Glomerular endothelial cell (primary cell): ENCODE measurements at regions not wholly inside any gene's neighbourhood (a gene's known extent, or its start where the extent isn't known, plus 50 kb on each side); places are given as distances from the start of the nearest gene placed in this dataset.

Experiments
- DNase-seq: peaks from one replicate; pipeline ENCODE4 v3.0.0-alpha.2; 2011; ENCODE audit warnings: low read depth, low spot score; ENCODE audit errors: extremely low read depth

DNA sequence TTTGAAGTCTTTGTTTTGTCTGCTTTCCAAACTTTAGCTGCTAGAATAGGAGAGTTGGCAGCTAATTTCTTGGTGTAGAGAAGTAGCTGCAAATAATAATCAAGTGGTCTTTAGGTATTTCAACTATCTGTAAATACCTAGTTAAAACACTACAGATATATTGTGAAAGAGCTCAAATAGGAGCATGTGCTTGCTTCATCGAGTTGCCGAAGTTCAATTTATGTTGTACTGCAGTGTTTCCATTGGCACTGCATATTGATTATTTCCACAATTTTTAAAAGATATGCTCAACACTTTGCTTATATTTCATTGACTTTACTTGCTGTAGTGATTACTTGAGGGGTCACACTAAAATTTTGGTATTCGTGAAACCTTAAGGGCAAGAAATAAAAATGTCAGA is 131.6 kb upstream of the BMP4 start:
- DNase-seq: no peak

DNA sequence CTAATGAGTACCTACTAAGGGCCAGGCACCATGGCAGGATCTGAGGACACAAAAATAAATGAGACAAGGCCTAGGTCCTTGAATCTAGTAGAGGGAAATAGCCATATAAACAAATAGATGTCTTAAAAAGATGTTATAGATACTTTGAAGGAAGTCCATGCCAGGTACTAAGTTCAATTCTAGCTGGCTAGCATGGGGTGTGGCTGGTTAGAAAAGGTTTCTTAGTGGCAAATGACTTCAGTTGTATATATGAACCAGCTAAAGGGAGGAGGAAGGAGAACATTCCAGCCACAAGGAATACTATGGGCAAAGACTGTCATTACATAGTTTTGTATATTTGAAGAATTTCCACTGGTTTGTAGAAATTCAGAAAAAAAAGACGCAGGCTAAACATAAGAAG is 133.6 kb upstream of the BMP4 start:
- no peak for DNase-seq

DNA sequence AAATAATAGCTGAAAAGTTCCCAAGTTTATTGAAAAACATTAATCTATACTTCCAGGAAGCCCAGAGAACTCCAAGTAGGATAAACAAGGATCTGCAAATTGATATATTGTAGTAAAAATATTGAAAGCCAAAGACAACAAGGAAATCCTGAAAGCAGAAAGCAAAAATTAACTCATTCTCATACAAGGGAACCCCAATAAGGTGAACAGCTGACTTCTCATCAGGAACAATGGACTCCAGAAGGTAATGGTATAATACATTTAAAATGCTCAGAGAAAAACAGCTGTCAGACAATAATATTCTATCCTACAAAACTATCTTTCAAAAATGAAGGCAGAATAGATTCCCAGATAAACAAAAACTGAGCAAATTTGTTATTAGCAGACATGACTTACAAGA is 138.1 kb upstream of the BMP4 start:
- no peak for DNase-seq

DNA sequence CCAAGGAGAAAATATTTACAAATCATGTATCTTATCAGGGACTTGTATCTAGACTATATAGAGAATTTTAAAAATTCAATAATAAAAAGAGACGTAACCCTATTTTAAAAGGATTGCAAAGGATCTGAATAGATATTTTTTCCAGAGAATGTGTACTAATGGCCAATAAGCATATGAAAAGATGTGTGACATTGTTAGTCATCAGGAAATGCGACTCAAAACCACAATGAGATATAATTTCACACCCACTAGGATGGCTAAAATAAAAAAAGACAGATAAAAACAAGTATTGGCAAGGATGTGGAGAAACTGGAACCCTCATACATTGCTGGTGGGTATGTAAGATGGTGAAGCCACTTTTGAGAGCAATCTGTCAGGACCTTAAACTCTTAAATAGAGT is 141.9 kb upstream of the BMP4 start:
- no peak for DNase-seq

DNA sequence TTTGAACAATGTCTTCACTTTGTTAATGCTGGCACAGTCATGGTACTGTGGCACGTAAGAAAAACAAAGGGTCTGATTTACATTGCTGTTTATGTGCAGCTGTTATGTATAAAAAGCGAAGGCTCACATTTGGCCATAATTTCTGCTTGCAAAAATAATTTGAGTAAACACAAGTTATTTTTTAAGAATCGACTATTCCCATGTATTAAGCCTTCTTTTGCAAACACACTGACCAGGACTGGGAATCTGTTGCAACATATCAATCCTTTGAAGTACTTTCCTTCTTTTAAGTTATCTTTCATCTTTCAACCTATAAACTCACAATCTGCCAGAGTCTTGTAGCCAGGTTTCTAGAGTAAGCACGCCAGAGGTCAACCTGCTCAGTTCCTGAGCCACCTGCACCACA is 145.4 kb upstream of the BMP4 start:
- no peak for DNase-seq

DNA sequence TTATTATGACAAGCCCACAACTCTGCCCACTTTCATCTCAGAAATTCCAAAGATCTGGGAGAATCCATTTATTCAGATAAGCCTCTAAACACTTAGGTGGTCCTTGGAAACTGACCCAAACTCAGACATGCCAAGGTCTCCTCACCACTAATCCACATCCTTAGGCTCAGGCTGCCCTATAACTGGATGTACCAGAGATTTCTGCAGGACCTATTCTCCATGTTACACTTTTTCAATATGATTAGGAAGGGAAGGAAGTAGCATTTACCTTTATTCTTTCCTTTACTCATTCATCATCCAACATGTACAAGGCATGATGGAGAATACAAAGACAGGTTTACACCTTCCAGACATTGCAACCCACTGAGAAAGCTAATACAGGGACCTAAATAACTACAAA is 145.9 kb upstream of the BMP4 start:
- no peak for DNase-seq

DNA sequence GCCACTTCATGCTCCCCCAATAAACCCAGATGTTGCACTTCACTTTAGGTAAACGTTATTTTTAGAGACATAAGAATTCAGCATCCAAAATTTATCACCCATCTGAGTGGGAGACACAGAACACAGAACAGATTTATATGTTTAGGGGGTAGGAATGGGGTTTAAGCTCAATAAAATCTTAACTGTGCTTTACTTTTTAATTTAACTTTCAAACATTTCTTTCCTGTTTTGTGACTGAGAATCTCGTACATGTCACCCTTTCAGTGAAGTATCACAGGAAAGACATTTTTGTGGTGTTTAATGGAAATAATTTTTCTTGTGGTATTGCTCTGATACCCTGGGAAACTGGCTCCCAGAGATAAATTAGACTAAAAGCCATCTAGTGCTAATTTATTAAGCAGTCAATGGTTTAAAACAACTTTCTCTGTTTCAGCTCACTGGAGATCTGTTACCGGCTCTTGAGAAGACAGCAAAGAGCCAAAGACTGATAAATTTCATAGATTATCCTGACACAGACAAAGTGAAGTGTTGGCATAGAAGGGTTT is 148.0 kb upstream of the BMP4 start:
- no peak for DNase-seq

DNA sequence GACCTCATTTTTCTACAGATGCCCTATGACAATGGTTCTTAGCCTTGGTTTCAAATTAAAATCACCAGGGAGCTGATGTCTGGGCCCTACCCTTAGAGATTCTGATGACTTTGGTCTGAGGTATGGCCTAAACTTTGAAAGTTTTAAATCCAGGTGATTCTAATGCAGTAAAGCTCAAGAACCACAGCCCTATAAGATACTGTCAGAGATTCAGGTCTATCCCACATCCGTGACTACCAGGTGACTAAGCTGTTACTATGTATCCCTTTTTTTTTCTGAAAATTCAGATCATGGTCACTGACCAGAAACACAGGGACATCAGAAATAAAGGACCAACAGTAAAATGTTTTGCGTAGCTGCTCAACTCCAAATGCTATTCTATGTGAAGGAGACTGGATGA is 148.8 kb upstream of the BMP4 start:
- no peak for DNase-seq

DNA sequence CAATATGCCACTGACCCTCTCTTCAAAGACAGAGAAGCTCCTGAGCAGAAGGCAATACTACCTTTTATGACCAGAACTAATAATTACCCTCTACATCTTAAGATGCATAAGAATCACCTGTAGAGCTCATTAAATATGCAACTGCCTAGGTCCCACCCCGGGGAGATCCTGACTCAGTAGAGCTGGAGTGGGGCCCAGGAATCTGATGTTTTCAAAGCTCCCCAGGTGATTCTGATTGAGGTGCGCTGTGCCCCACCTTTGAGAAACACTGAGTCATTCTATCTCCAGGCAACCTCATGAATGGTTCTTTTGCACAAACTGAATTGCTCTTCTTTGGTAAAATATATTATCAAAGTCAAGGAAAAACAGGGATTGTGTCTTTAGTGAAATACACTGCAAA is 149.3 kb upstream of the BMP4 start:
- DNase-seq: no peak

DNA sequence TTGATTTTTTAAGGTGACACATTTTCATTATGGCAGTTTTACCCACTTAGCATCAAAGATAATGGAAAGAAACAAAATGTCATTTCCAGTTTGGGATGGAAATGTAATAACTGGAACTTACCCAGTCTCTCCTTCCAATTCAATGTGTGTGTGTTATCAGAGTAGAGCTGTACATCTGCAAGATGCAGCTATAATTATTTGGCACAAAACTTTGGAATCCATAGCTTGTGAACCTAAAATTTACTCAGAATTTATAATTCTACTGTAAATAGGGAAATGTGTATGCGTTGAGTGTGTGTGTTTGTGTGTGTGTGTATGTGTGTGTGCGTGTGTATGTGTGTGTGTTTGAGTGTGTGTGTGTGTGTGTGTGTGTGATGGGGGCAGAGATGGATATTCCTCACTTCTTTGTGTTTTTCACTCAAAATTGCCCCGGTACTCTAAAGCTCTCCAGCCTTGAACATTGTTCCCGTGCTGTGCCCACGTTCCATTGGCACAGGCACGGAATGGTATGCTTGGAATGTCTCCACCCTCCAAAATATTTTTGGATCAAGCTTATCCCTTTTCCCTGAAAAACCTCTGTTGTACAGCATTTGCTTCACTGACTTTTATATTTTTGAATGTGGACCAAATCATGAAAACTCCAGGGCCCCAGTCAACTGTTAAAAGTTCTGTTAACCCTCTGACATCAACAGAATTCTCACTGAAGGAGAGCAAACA is 150.2 kb upstream of the BMP4 start:
- no peak for DNase-seq

DNA sequence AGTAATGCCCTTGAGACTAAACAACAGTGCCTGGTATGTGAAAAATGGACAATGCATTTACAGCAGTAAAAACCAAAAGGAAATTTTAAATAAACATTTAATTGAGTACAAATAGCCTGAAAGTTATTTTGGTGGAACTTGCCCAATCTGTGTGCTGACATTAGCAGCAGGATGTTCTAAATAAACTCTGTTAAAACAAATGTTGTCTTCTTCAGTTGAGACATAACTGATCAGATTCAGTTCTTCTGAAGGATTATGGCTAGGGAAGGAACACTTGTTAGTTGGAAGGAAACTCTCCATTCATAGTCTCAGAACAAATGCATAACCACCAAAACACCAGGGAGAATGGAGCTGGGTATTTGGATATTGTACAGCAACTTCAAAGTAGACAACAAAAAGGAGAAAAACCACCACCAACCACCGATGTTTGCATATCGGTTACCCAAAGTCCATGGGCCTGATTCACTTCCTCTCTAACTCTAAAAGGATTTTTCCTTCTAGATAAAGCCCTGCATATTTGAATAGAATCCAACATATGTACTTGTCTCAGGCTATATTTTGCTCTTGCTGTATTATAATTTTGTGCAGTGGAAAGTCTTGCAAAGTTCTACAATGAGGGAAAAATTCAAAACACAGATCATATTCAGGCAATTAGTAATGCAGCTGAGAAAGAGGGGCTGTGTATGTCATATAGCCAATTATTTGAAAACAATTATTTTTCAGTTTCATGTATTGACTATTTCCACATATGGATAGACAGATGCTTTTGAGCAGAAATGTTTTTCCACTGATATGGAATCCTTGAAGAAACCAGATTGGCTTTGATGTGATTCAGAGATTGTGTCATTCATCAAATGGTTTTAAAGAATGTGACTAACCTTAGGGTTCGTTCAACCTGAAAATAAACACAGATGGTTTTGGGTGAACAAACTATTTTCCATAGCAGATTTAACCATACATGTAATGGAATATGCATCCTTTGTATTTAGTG is 152.2 kb upstream of the BMP4 start:
- DNase-seq: peak; percentile 87

DNA sequence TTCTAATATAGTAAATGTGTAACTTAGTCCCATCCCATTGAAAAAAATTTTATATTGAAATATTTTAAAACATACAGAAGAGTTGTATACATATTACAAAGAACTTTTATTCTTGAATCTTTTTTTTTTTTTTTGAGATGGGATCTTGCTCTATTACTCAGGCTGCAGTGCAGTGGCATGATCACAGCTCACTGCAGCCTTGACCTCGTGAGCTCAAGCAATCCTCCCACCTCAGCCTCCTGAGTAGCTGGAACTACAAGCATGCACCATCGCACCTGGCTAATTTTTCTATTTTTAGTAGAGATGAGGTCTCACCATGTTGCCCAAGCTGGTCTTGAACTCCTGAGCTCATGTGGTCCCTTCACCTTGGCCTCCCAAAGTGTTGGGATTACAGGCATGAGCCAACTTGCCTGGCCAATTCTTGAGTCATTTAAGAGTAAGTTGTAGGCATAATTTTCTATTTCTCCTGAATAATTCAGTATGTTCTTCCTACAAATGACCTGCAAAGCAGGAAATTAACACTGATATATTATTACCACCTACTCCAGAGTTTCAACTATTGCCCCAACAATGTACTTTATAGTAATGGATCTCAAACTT is 153.0 kb upstream of the BMP4 start:
- DNase-seq: no peak

DNA sequence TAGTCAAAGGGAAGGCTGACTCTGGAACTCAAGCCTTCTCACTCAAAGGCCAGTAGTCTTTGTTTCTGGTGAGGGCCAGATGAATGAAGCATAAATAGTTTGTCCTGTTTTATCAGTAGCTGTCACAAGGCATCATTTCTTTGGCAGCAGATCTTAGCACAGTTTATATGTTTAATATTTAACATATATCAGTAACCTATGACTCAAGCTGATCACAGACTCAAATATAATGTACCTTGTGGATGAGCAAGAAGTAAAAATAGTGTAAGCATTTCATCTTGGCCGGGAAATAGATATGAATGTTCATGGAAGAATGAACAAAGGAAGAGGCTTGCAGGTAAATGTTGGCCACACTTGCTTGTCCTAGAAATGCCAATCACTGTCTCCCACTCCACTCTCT is 158.3 kb upstream of the BMP4 start:
- no peak for DNase-seq

DNA sequence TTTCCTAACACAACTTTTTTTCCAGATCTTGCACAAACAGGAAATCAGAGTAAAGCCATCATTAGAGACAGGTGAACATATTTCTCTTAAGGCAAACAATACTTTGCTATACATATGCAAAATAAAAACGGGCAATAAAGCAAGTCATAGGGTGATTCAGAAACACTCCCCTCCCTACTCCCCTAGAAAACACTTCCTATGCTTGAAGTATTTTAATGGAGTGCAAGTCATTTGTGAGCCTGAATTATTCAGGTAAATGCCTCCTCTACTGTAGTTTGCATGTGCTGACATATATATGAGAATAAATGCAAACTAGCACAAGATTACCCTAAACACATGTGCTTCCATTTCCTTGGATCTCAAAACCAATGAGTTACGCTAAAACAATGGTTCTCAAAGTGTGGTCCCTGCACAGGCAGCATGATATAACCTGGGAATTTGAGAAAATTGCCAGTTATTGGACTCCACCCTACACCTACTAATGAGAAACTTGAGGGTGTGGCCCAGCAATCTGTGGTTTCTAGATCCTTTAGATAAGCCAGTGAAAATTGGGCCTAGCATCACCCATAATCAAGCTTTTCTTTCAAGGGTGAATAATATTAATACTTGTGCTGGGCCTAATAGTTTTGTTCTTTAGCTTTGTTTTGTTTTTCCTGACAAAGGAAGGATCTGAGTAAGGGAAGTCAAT is 159.7 kb upstream of the BMP4 start:
- DNase-seq: no peak

DNA sequence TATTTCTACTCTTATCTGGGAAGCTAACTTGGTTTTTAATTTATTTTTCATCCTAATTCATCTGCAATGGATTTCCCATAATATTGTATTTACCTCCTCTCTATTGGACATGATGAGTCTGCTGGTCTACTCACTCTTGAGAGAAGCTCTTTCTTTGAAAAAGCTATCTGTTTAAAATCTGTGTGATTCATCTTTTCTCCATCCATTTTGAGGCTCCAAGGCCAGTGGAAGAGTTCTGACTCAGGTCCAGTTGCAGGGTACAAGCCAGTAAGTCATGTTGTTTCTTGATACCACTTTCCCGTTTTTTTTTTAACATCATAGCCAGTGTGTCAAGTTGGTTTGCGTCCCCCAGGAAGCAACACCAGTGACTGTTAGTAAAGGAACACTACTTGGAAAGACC is 160.3 kb upstream of the BMP4 start:
- DNase-seq: no peak

DNA sequence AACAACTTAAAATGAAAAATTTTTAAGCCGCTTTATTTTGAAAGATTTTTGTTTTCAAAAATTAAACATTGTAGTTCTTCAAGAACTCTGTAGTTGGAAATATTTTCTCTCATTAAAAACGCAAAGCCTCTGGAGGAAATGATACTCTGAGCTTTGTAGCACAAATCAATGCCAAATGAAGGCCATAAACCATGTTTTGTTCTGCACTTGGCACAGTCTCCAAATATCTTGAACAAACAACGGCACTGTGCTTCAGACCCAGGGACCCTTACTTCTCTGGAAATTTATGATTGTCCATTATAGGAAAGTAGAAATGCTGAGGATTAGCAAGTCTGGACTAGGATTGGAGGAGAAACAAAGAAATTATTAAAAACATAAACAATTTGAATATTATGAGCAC is 160.8 kb upstream of the BMP4 start:
- no peak for DNase-seq

DNA sequence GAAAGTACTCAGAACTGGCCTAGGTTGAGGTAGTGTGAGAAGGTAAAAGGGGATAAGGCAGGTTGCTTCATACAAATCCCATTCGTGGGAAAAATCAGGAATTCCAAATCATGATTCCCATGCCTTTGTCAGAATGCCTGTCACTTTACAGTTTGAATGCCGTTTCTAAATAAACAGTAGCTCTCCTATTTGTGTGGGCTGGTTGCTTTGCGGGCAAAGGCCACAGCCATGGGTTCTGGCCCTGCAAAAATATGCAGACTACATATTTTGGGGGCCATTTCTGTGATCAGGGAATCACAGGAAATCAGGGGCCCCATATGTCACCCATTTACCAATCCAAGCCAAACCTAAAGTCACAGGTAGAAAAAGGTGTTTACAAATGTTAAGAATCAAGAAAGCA is 161.3 kb upstream of the BMP4 start:
- DNase-seq: no peak

DNA sequence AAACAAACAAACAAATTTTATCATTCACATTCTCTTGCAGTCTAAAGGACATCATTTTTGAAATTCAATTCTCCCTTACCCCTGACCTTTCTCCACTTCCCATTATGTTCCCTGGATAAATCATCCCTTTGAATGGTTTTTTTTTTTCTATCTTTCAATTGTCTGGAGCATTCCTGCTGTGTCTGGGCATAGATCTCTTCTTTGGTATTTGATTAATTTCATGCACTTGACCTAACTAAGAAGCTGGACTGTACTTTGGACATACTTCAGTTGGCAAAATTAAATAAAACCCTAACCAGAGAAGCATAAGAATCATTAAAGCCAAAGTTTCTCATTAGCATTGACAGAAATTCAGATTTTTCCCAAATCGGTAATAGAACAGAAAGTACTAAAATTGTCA is 163.6 kb upstream of the BMP4 start:
- DNase-seq: no peak

DNA sequence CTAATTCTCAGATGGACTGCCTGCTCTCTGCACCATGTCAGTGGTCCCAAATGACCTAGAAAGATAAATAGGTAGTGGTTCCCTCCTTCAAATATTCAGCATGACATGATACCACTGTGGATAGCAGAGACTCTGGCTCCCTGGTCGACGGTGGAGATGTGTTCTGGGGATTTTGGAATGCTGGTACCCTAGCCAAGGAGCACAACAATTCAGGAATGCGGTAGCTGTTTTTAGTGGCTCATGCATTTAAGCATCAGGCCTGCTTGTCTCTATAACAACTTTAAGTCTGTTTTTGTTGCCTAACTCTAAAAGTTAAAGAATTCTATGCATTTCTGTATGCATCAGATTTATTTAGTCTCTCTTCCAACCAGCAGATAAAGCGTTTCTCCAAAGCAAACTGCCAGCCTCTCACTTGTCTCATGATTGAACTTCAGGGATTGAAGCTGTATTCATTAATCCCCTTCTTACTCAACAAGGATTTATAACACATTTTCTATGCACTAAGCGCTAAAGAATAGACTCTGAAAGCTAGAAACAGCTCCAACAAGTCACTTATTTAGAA is 164.9 kb upstream of the BMP4 start:
- DNase-seq: no peak

DNA sequence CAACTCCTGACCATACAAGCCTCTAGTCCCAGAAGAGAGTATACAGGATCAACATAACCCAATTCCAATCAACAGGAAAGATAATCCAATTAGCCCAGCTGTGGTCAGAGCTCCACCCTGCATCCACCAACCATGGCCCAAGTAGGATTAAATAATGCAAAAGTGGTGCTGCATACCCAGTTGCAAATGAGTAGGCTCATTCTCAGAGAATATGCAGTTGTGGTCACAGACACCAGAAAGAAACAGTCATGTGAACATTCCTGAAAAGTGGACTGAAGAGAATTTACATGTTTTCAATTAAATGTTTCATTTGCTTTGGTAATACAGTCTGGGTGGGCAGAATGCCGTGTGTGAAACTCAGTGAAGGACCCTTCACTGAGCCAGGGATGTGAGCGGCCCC is 167.2 kb upstream of the BMP4 start:
- DNase-seq: no peak

DNA sequence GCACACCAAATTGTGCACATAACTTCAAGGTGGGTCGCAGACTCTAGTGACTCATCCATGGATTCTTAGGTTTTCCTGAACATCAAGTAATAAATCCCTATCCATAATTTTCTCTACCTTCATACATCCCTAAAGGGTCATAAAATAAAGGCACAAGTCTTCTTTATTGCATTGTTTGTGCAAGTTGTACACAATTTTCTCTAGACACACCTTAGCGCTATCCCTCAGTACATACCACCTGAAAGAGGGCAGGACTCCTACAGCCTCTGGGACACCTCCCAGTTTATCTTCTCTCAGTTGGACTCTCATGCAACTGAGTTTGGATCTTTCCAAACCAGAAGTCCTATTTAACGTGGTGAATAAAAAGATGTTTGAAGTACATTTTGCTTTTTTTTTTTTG is 168.5 kb upstream of the BMP4 start:
- no peak for DNase-seq
